ENCODE measurements at regions not wholly inside any gene's neighbourhood (a gene's known extent, or its start where the extent isn't known, plus 50 kb on each side); places are given as distances from the start of the nearest gene placed in this dataset.

DNA sequence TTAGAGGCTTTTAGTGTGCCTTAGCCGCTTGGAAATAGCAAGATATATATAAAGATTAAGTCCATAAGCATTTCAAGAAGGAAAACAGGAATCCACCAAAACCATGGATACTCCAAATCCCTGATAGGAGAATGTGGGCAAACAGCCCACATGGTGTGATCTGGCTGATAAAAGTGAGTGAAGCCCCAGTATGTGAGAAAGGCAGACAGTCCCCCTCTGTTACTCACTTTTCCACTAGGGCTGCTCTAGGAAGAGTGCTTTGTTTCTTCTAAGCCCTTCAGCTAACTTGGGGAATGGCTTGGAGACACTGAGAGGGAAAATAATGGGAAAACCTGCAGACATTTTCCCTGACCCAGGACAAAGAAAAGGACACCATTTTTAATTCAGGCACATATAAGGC lies 802.3 kb upstream of the PRR20A start:
- Histone ChIP-seq H3K27me3 (ENCODE audit: control insufficient read depth, insufficient read depth, low read length) (no peaks in the 10 kb centered on the region), H3K9me3 (ENCODE audit: control insufficient read depth in 2 of 2, low read length in 2 of 2) (peaks cover 0 to 7% of the 10 kb centered on the region in 2 experiments), H3K4me3 (ENCODE audit: low read depth, low read length) (no peak overlapping the region), H3K4me1 (ENCODE audit: control insufficient read depth, insufficient read depth, low read length, poor library complexity, severe bottlenecking) (no peaks in the 10 kb centered on the region), H3K36me3 (ENCODE audit: control insufficient read depth, insufficient read depth, low read length) (no peaks in the 10 kb centered on the region), H3K27ac (ENCODE audit: insufficient read depth, low read length, poor library complexity, severe bottlenecking) (no peak overlapping the region)
- peaks cover 4% of the 10 kb centered on the region for H3K36me3 Mint-ChIP-seq
- H3K27ac Mint-ChIP-seq, result no peak overlapping the region
- H3K9me3 Mint-ChIP-seq, result peaks cover 0 to 22% (median 10%) of the 10 kb centered on the region in 7 donors
- no peak overlapping the region for H3K4me3 Mint-ChIP-seq
- no peaks in the 10 kb centered on the region for H3K27me3 Mint-ChIP-seq
- DNase-seq (no peak), ATAC-seq (ENCODE audit: low read depth in 2 of 2) (no peak)
- H3K4me1 Mint-ChIP-seq, result no peaks in the 10 kb centered on the region

DNA sequence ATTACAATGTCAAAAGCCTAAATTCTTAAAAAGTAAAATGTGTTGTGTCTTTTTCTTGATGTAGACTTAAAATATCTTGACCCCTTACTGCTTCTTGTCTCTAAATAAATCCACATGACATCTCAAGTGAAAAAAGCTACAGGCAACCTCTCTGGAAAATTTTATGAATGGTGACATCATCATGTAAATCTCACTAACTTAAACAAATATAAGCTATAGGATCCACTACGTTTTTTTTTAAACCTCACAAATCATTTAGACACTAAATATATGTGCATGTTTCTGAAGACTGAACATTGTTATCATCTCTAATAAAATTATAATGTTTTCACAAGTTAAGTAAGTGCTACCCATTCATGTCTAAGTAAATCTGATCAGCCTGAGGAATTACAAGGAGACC lies 793.7 kb upstream of the PRR20A start:
- no peaks in the 10 kb centered on the region for H3K4me1 Mint-ChIP-seq
- H3K27ac ChIP-seq (ENCODE audit: insufficient read depth, low read length, poor library complexity, severe bottlenecking), result no peak overlapping the region
- no peak overlapping the region for H3K4me3 Mint-ChIP-seq
- DNase-seq (no peak), ATAC-seq (ENCODE audit: low read depth in 2 of 2) (no peak)
- peaks cover 4% of the 10 kb centered on the region for H3K36me3 Mint-ChIP-seq
- peaks cover 2 to 19% of the 10 kb centered on the region in 2 experiments for H3K9me3 ChIP-seq (ENCODE audit: control insufficient read depth in 2 of 2, low read length in 2 of 2)
- no peaks in the 10 kb centered on the region for H3K36me3 ChIP-seq (ENCODE audit: control insufficient read depth, insufficient read depth, low read length)
- no peaks in the 10 kb centered on the region for H3K27me3 Mint-ChIP-seq
- peaks cover 1 to 12% (median 7%) of the 10 kb centered on the region in 7 donors for H3K9me3 Mint-ChIP-seq
- no peak overlapping the region for H3K27ac Mint-ChIP-seq
- H3K4me3 ChIP-seq (ENCODE audit: low read depth, low read length), result no peak overlapping the region
- H3K4me1 ChIP-seq (ENCODE audit: control insufficient read depth, insufficient read depth, low read length, poor library complexity, severe bottlenecking), result no peaks in the 10 kb centered on the region
- H3K27me3 ChIP-seq (ENCODE audit: control insufficient read depth, insufficient read depth, low read length), result no peaks in the 10 kb centered on the region

DNA sequence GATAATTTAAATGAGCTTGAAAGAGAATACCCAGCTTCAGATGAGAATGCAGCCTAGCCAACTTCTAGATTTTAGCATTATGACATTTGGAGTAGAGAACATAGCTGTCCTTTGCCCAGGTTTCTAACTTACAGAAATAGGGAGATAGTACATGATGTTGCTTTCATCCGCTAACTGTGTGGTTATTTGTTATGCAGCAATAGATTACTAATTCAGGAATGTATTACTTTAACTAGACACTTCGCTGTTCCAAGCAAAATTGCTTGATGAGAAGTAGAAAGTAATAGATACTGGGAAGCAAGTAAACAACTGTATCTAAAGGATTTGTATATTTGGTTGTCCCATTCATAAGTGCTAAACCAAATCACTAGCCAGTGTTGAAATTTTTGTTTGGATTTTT lies 790.9 kb upstream of the PRR20A start:
- no peaks in the 10 kb centered on the region for H3K27me3 ChIP-seq (ENCODE audit: control insufficient read depth, insufficient read depth, low read length)
- DNase-seq (no peak), ATAC-seq (ENCODE audit: low read depth in 2 of 2) (no peak)
- peaks cover 2 to 18% of the 10 kb centered on the region in 2 experiments for H3K9me3 ChIP-seq (ENCODE audit: control insufficient read depth in 2 of 2, low read length in 2 of 2)
- no peak overlapping the region for H3K4me3 ChIP-seq (ENCODE audit: low read depth, low read length)
- Mint-ChIP-seq H3K4me1 (no peaks in the 10 kb centered on the region), H3K4me3 (no peak overlapping the region), H3K27me3 (no peaks in the 10 kb centered on the region), H3K27ac (no peak overlapping the region), H3K9me3 (peaks cover 0 to 17% (median 6%) of the 10 kb centered on the region in 7 donors), H3K36me3 (no peaks in the 10 kb centered on the region)
- H3K4me1 ChIP-seq (ENCODE audit: control insufficient read depth, insufficient read depth, low read length, poor library complexity, severe bottlenecking), result no peaks in the 10 kb centered on the region
- no peaks in the 10 kb centered on the region for H3K36me3 ChIP-seq (ENCODE audit: control insufficient read depth, insufficient read depth, low read length)
- H3K27ac ChIP-seq (ENCODE audit: insufficient read depth, low read length, poor library complexity, severe bottlenecking), result no peak overlapping the region

DNA sequence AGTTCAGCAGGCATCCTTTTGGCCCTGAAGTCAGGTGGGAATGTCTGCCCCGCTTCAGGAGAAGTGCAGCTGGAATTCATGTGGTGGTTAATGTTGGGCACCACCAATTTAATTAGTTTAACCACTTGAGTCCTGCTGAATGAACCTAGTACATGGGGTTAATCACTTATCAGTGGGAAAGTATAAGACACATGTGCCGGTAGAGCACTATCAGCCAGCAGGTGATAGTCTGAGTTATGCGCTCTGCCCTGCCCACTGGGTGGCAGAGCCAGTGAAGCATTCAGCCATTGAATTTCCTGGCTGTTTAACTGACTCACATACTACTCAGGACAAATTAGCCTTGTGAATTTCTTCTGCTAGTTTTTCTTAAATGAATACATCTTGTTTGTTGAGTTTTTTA lies 789.7 kb upstream of the PRR20A start:
- Histone ChIP-seq H3K9me3 (ENCODE audit: control insufficient read depth in 2 of 2, low read length in 2 of 2) (peaks cover 2 to 15% of the 10 kb centered on the region in 2 experiments), H3K4me1 (ENCODE audit: control insufficient read depth, insufficient read depth, low read length, poor library complexity, severe bottlenecking) (no peaks in the 10 kb centered on the region), H3K27ac (ENCODE audit: insufficient read depth, low read length, poor library complexity, severe bottlenecking) (no peak overlapping the region), H3K27me3 (ENCODE audit: control insufficient read depth, insufficient read depth, low read length) (no peaks in the 10 kb centered on the region), H3K4me3 (ENCODE audit: low read depth, low read length) (no peak overlapping the region), H3K36me3 (ENCODE audit: control insufficient read depth, insufficient read depth, low read length) (no peaks in the 10 kb centered on the region)
- peaks cover 0 to 27% (median 6%) of the 10 kb centered on the region in 7 donors for H3K9me3 Mint-ChIP-seq
- no peaks in the 10 kb centered on the region for H3K4me1 Mint-ChIP-seq
- H3K27ac Mint-ChIP-seq, result no peak overlapping the region
- H3K27me3 Mint-ChIP-seq, result no peaks in the 10 kb centered on the region
- no peak for ATAC-seq (ENCODE audit: low read depth in 2 of 2)
- H3K4me3 Mint-ChIP-seq, result no peak overlapping the region
- no peaks in the 10 kb centered on the region for H3K36me3 Mint-ChIP-seq
- DNase-seq, result no peak

DNA sequence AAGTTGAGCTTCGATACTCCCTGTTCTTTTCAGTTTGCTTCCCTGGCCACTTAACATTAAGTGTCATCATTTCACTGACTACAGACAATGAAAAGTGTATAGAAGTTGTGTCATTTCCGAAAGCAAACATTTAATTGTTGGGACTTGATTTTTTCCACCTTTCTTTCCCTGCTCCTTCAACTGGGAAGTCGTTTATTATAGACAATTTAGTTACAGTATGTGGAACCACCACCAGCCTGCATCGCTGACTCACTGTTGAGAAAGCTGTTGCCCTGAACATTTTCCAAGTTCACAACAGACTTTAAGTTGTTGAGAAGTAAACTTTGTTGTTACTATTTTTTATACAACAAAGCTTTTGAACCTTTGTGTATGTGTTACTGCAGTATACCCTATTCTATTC lies 788.4 kb upstream of the PRR20A start:
- Histone ChIP-seq H3K36me3 (ENCODE audit: control insufficient read depth, insufficient read depth, low read length) (no peaks in the 10 kb centered on the region), H3K9me3 (ENCODE audit: control insufficient read depth in 2 of 2, low read length in 2 of 2) (peaks cover 2 to 15% of the 10 kb centered on the region in 2 experiments), H3K27ac (ENCODE audit: insufficient read depth, low read length, poor library complexity, severe bottlenecking) (no peak overlapping the region), H3K27me3 (ENCODE audit: control insufficient read depth, insufficient read depth, low read length) (no peaks in the 10 kb centered on the region), H3K4me3 (ENCODE audit: low read depth, low read length) (no peak overlapping the region), H3K4me1 (ENCODE audit: control insufficient read depth, insufficient read depth, low read length, poor library complexity, severe bottlenecking) (no peaks in the 10 kb centered on the region)
- no peaks in the 10 kb centered on the region for H3K4me1 Mint-ChIP-seq
- no peak overlapping the region for H3K4me3 Mint-ChIP-seq
- H3K9me3 Mint-ChIP-seq, result peaks cover 0 to 30% (median 6%) of the 10 kb centered on the region in 7 donors
- DNase-seq, result no peak
- no peak overlapping the region for H3K27ac Mint-ChIP-seq
- no peaks in the 10 kb centered on the region for H3K27me3 Mint-ChIP-seq
- H3K36me3 Mint-ChIP-seq, result no peaks in the 10 kb centered on the region
- ATAC-seq (ENCODE audit: low read depth in 2 of 2), result no peak

DNA sequence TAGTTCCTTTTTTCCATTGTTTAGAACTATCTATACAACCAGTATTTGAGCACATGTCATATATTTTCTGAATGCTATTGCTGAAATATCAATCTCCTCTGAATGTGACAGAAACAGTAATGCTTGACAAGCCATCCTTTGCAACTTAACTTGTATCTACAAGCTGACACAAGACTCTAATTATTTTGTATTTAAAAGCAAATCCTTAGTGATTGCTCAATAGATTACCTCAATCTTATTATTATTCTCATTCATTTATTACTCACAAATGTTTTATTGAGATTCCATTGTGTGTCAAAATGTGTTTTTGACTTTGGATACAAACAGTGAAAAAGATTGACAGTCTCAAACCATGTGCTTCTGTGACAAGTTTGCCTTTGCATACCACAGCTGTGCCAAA lies 787.8 kb upstream of the PRR20A start:
- Mint-ChIP-seq H3K27ac (no peak overlapping the region), H3K36me3 (no peaks in the 10 kb centered on the region), H3K27me3 (no peaks in the 10 kb centered on the region), H3K4me1 (no peaks in the 10 kb centered on the region), H3K4me3 (no peak overlapping the region), H3K9me3 (peaks cover 0 to 31% (median 5%) of the 10 kb centered on the region in 7 donors)
- no peak for ATAC-seq (ENCODE audit: low read depth in 2 of 2)
- no peak for DNase-seq
- Histone ChIP-seq H3K27me3 (ENCODE audit: control insufficient read depth, insufficient read depth, low read length) (no peaks in the 10 kb centered on the region), H3K9me3 (ENCODE audit: control insufficient read depth in 2 of 2, low read length in 2 of 2) (peaks cover 2 to 15% of the 10 kb centered on the region in 2 experiments), H3K4me3 (ENCODE audit: low read depth, low read length) (no peak overlapping the region), H3K4me1 (ENCODE audit: control insufficient read depth, insufficient read depth, low read length, poor library complexity, severe bottlenecking) (no peaks in the 10 kb centered on the region), H3K36me3 (ENCODE audit: control insufficient read depth, insufficient read depth, low read length) (no peaks in the 10 kb centered on the region), H3K27ac (ENCODE audit: insufficient read depth, low read length, poor library complexity, severe bottlenecking) (no peak overlapping the region)

DNA sequence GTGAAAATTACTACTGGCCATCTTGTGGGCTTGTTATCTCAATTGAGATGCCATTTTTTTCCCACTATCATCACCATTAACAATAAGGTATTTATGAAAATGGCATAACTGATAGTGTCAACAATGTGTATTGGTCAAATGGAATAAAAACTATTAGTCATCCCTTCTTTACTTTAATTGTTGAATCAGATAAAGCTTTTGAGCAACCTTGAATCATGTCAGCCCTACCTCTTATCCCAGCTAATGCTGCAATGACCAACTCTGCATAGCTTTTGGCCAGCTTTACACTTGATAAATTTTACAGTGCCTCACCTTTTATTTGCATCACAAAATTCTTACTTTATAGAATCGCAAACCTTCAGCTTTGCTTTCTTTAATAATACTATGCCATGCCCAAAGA lies 784.0 kb upstream of the PRR20A start:
- no peak overlapping the region for H3K27ac Mint-ChIP-seq

DNA sequence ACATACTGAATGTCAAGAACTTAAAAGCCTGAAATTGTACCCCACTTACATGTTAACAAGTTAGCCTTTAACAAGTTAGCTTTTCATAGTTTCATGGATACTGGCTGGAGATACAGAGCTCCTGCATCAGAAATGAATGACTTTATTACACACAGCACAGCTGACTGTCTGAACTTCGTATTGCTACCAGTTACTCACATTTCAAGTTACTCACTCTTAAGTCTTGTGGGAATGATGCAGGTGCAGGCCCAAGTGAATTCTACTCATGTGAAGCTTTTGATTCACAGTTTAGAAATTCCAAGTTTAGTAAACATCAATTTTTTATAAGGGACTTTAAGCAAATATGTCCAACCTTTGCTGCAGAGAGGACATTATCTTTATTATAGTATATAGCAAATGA lies 762.2 kb upstream of the PRR20A start:
- Histone ChIP-seq H3K36me3 (ENCODE audit: control insufficient read depth, insufficient read depth, low read length) (no peaks in the 10 kb centered on the region), H3K4me1 (ENCODE audit: control insufficient read depth, insufficient read depth, low read length, poor library complexity, severe bottlenecking) (no peaks in the 10 kb centered on the region), H3K27ac (ENCODE audit: insufficient read depth, low read length, poor library complexity, severe bottlenecking) (no peak overlapping the region), H3K9me3 (ENCODE audit: control insufficient read depth in 2 of 2, low read length in 2 of 2) (no peaks in the 10 kb centered on the region), H3K27me3 (ENCODE audit: control insufficient read depth, insufficient read depth, low read length) (no peaks in the 10 kb centered on the region), H3K4me3 (ENCODE audit: low read depth, low read length) (no peak overlapping the region)
- H3K9me3 Mint-ChIP-seq, result peaks cover 1 to 24% (median 12%) of the 10 kb centered on the region in 7 donors
- H3K27ac Mint-ChIP-seq, result no peak overlapping the region
- DNase-seq (no peak), ATAC-seq (ENCODE audit: low read depth in 2 of 2) (no peak)
- H3K27me3 Mint-ChIP-seq, result no peaks in the 10 kb centered on the region
- no peak overlapping the region for H3K4me3 Mint-ChIP-seq
- H3K36me3 Mint-ChIP-seq, result no peaks in the 10 kb centered on the region
- no peaks in the 10 kb centered on the region for H3K4me1 Mint-ChIP-seq

More for the DNA sequence above, 784.0 kb upstream of the PRR20A start:
- Mint-ChIP-seq H3K9me3 (peaks cover 4 to 36% (median 7%) of the 10 kb centered on the region in 7 donors), H3K4me3 (no peak overlapping the region), H3K4me1 (no peaks in the 10 kb centered on the region), H3K36me3 (no peaks in the 10 kb centered on the region), H3K27me3 (no peaks in the 10 kb centered on the region)
- no peak overlapping the region for H3K4me3 ChIP-seq (ENCODE audit: low read depth, low read length)
- H3K27ac ChIP-seq (ENCODE audit: insufficient read depth, low read length, poor library complexity, severe bottlenecking), result no peak overlapping the region
- H3K4me1 ChIP-seq (ENCODE audit: control insufficient read depth, insufficient read depth, low read length, poor library complexity, severe bottlenecking), result no peaks in the 10 kb centered on the region
- H3K36me3 ChIP-seq (ENCODE audit: control insufficient read depth, insufficient read depth, low read length), result no peaks in the 10 kb centered on the region
- ATAC-seq (ENCODE audit: low read depth in 2 of 2) (no peak), DNase-seq (no peak)
- H3K27me3 ChIP-seq (ENCODE audit: control insufficient read depth, insufficient read depth, low read length), result no peaks in the 10 kb centered on the region
- peaks cover 0 to 2% of the 10 kb centered on the region in 2 experiments for H3K9me3 ChIP-seq (ENCODE audit: control insufficient read depth in 2 of 2, low read length in 2 of 2)
